ENCODE measurements at regions not wholly inside any gene's neighbourhood (a gene's known extent, or its start where the extent isn't known, plus 50 kb on each side); places are given as distances from the start of the nearest gene placed in this dataset.

DNA sequence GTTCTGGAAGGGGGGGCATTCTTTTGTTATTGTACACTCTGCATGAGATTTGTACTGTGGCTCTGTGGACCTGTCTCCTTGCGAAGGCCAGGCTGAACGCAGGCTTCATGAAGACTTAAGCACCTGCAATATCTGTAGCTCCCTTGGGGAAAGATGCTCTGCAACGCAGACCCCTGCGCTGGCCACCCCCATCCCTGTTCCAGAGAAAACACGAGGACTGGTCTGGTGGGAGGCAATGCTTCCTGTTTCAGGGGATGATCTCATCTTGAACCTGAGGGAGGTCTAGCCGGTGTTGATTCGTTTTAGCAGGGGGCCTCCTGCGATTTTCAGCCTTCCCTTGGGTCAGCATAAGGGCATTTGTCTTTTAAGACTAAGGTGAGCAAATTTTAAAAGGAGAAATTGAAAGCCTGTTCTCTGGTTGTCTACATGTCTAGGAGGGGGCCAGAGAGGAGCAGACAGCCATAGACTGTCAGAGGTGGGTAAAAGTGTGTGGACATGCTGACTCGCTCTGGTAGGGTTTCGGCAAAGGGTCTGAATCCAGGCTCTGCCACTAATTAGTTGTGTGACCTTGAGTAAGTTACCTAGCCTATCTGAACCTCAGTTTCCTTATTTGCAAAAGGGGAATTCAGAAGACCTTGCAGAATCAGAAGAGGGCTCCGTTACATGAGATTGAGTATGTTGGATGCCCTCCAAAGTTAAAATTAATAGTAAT lies 80.9 kb upstream of the RASGRF1 start:
- H3K4me3 ChIP-seq (replicated peaks in 1 of 2; ENCODE audit: low read depth in 2 of 2, low read length in 2 of 2): no peak overlapping the region
- TF ChIP-seq, protein P1, sequence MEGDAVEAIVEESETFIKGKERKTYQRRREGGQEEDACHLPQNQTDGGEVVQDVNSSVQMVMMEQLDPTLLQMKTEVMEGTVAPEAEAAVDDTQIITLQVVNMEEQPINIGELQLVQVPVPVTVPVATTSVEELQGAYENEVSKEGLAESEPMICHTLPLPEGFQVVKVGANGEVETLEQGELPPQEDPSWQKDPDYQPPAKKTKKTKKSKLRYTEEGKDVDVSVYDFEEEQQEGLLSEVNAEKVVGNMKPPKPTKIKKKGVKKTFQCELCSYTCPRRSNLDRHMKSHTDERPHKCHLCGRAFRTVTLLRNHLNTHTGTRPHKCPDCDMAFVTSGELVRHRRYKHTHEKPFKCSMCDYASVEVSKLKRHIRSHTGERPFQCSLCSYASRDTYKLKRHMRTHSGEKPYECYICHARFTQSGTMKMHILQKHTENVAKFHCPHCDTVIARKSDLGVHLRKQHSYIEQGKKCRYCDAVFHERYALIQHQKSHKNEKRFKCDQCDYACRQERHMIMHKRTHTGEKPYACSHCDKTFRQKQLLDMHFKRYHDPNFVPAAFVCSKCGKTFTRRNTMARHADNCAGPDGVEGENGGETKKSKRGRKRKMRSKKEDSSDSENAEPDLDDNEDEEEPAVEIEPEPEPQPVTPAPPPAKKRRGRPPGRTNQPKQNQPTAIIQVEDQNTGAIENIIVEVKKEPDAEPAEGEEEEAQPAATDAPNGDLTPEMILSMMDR (IDR thresholded peaks at IDR 0.05; ENCODE audit: low read depth, low read length): no peak
- no peak for DNase-seq (ENCODE audit: low read depth in 2 of 2)

DNA sequence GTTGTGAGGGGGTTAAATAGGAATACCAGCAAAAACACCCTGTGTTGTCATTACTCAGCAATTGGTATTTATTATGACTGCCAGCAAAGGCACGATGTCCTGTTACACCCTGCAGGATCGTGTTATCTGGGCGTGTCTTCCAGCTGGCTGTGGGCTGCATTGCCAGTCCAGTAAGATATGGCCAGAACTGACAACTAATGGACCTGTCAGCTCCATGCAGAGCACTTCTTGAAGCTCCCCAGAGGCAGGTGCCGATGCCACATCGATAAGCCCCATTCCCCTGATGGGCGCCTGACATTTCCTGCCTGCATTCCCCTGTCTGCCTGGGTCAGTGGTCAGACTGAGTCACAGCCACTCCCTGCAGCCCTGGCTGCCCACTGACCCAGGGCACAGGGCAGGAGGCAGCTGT lies 79.7 kb upstream of the RASGRF1 start:
- peak; percentile 31 to 43 for DNase-seq (ENCODE audit: low read depth in 2 of 2)
- TF ChIP-seq, protein P1 (IDR thresholded peaks at IDR 0.05; ENCODE audit: low read depth, low read length): no peak
- no peak overlapping the region for H3K4me3 ChIP-seq (replicated peaks in 1 of 2; ENCODE audit: low read depth in 2 of 2, low read length in 2 of 2)

DNA sequence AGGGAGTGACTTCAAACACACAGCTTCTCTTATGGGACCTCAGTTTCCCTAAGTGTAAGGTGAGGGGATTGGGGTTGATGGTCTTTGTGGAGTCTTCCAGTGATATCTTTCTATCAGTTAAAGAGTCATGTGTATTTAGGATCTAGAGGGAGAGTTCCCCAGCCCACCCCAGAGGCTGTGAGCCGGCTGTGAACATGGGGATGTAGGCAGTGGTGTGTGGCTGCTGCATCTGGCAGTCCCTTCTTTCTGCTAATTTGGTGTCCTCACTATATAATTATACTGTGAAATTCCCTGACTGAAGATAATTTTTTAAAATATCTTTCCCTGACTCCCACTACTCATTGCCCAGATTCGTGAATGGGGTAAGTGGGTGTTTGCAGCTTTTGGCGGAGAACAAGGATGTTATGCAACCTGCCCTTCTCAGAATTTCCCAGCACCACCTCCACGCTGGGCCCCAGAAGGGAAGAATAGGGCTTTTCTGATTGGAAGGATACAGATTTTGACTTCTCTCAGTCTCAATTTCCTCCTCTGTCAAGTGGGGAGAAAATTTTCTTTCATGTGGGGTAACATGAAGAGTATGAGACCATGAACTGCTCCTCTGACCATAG lies 79.0 kb upstream of the RASGRF1 start:
- peak; percentile 9 to 14 for DNase-seq (ENCODE audit: low read depth in 2 of 2)
- H3K4me3 ChIP-seq (replicated peaks in 1 of 2; ENCODE audit: low read depth in 2 of 2, low read length in 2 of 2): no peak overlapping the region
- TF ChIP-seq, protein P1 (IDR thresholded peaks at IDR 0.05; ENCODE audit: low read depth, low read length): no peak

DNA sequence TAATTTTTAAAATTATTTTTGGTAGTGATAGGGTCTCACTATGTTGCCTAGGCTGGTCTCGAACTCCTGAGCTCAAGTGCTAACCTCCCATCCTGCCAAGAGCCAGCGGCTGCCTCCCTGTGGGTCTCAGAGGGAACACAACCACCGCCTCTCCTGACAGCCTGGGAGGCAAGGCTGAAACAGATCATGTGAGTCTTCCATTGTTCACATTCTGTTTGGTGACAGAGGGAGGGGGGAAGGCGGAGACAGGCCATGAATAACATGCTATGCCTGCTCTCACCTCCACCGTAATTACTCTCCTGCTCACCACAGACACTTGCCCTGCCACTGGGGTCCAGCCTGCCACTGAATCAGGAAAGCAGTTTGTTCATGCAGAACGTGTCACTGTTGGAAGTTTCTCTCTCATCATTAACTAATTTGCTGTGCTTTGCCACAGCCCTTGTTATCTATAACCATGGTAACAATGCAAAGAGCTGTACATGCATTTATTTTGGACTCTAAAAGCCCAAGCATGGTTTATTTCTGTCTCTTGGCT lies 78.4 kb upstream of the RASGRF1 start:
- peak; percentile 55 to 59 for DNase-seq (ENCODE audit: low read depth in 2 of 2)
- TF ChIP-seq, protein P1 (IDR thresholded peaks at IDR 0.05; ENCODE audit: low read depth, low read length): peak; percentile 20

DNA sequence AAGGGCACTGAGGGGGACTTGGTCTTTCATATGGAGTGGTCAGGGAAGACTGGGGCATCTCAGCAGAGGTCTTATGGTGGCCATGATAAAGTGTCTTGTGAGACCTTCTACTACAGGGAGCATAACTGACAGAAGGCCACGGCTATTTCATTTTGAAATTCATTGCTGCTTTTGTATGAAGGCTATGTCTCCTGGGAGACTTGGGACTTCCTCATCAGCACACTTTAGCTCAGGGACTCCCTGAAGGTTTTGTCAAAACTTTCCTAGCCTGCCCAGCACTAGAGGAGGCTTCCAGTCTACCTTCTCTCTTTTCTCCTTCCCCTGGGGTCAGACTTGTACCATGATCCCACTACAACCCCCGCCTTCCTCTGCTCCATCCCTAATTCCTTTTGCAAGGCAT lies 77.2 kb upstream of the RASGRF1 start:
- TF ChIP-seq, protein P1 (IDR thresholded peaks at IDR 0.05; ENCODE audit: low read depth, low read length): no peak
- DNase-seq (ENCODE audit: low read depth in 2 of 2): no peak
- no peak overlapping the region for H3K4me3 ChIP-seq (replicated peaks in 1 of 2; ENCODE audit: low read depth in 2 of 2, low read length in 2 of 2)

More for the DNA sequence above, 78.4 kb upstream of the RASGRF1 start:
- no peak overlapping the region for H3K4me3 ChIP-seq (replicated peaks in 1 of 2; ENCODE audit: low read depth in 2 of 2, low read length in 2 of 2)

DNA sequence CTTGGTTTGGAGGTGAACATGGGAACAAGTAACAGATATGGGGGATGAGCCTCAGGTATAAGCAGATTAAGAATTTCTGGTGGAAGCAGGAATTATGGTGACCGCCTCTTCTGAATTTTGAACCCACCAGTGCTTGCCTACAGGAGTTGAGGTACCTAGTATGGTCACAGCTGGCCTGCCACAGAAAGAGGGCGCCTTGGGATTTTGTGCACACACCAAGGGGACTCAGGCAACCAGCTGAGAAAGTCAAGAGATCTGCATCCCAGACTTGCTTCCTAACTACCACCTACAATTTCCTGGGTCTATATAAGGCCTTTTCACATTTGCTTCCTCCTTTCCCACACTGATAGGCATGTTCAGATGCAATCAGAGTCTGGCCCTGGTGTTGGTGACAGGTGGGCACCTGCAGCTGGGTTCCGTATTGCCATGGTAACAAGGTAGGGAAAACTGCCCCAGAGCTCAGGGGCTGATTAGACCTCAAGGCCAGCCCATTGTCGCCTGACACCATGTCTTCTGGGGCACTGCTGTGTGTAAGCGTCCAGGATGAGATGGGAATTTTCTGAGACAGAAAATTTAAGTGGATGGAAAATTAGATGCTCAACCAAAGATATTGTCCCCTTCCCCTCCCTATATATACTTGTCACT lies 75.9 kb upstream of the RASGRF1 start:
- H3K4me3 ChIP-seq (replicated peaks in 1 of 2; ENCODE audit: low read depth in 2 of 2, low read length in 2 of 2): no peak overlapping the region
- DNase-seq (ENCODE audit: low read depth in 2 of 2): no peak
- TF ChIP-seq, protein P1 (IDR thresholded peaks at IDR 0.05; ENCODE audit: low read depth, low read length): no peak

All from cardiac fibroblast (primary cell).